ENCODE measurements at regions not wholly inside any gene's neighbourhood (a gene's known extent, or its start where the extent isn't known, plus 50 kb on each side); places are given as distances from the start of the nearest gene placed in this dataset.

DNA sequence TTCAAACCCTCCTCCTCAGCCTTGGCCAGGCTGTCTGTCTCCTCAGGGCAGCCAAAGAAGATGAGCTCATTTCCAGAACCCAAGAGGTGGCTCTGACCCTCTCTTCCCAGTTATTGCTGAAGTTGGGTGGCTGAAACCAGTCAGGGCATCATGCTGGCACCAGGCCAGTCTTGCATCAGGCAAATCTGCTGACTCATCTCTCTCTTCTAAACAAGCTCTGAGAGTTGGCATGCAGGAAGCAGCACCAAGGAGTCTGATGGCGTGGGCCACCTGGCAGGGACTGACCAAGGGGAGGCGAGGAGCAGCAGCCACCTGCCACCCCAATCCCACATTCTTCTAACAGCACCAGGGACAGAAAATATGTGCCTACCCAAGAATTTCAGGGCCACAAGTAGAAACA lies 104.8 kb upstream of the ATP1A1 start (continued):
- TF ChIP-seq POLR3A (IDR thresholded peaks at IDR 0.05; ENCODE audit: borderline replicate concordance, extremely low read depth, insufficient read depth, insufficient read length) (no peak), BACH1 (tag; IDR thresholded peaks at IDR 0.05) (peak; percentile 85), POLR2A (conservative IDR thresholded peaks at IDR 0.05) (no peak), MLLT1 (IDR thresholded peaks at IDR 0.05) (no peak)
- TF ChIP-seq, protein P1, sequence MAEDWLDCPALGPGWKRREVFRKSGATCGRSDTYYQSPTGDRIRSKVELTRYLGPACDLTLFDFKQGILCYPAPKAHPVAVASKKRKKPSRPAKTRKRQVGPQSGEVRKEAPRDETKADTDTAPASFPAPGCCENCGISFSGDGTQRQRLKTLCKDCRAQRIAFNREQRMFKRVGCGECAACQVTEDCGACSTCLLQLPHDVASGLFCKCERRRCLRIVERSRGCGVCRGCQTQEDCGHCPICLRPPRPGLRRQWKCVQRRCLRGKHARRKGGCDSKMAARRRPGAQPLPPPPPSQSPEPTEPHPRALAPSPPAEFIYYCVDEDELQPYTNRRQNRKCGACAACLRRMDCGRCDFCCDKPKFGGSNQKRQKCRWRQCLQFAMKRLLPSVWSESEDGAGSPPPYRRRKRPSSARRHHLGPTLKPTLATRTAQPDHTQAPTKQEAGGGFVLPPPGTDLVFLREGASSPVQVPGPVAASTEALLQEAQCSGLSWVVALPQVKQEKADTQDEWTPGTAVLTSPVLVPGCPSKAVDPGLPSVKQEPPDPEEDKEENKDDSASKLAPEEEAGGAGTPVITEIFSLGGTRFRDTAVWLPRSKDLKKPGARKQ (CRISPR knock-in tag; IDR thresholded peaks at IDR 0.05) = no peak

DNA sequence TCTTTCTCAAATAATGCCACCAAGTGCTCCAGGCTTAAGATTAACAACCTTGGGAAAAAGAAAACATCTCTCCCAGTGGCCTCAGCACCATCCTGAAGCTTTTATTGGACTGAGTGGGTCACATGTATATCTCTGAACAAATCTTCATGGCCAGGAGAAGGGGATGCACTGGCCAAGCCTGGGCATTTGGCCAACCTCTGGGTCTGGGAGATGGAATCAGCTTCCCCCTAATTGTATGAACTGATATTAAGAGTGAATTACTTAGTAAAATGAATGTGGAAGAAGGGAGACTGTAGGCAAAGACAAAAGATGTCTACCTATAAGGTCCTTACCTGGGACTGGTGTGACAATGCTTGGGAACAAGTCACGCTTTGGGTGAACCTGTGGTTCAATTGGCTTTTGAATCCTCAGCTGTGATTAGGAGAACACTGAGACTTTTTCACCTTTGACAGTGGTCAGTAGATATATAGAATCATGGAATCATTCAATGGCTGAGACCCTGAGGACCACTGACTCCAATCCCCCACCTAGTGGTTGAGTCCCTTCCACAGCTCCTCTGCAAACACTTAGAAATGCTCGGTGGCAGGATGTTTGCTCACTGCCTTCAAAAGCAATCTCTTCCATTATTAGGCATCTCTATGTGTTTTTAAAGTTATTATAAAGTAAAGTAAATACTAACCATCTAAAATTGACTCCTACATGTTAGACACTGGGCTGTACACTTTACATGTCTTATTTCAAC lies 102.6 kb upstream of the ATP1A1 start:
- no peak for DNase-seq (ENCODE audit: extremely low read depth in 1 of 4, low spot score in 3 of 4)
- BruUV-seq (replicated peaks) = no TSS peak
- no peak for ATAC-seq
- Histone ChIP-seq H3K79me2 (ENCODE audit: control insufficient read depth, insufficient read depth, low read length) (no peaks in the 10 kb centered on the region), H3K9me3 (replicated peaks; ENCODE audit: control insufficient read depth, insufficient read depth, low read depth, low read length) (no peaks in the 10 kb centered on the region), H3K36me3 (ENCODE audit: control insufficient read depth, insufficient read depth, low read length) (no peaks in the 10 kb centered on the region), H4K20me1 (replicated peaks; ENCODE audit: control insufficient read depth, insufficient read depth, low read length) (no peaks in the 10 kb centered on the region), H3K9ac (ENCODE audit: insufficient read depth in 1 of 2, low read depth in 2 of 2, low read length in 2 of 2) (no peak overlapping the region), H3K4me2 (ENCODE audit: insufficient read depth, low read length) (no peak overlapping the region), H3K4me1 (replicated peaks in 1 of 2; ENCODE audit: control insufficient read depth in 2 of 2, insufficient read depth in 2 of 2, low read length in 2 of 2) (no peaks in the 10 kb centered on the region; a peak in 1 of 5 replicates), H3K4me3 (no peak overlapping the region), H3K27me3 (ENCODE audit: control insufficient read depth in 2 of 2, insufficient read depth in 2 of 2, low read length in 2 of 2) (peaks cover 6 to 30% of the 10 kb centered on the region in 2 experiments; a peak in 3 of 5 replicates), H2AFZ (ENCODE audit: low read depth, low read length) (no peak overlapping the region), H3K9me1 (ENCODE audit: control insufficient read depth, insufficient read depth, low read length) (no peaks in the 10 kb centered on the region), H3K27ac (ENCODE audit: extremely low read depth, low read depth, low read length) (no peak overlapping the region)
- ChIA-PET CTCF (ENCODE audit: low intra/inter-chr PET ratio) (no interaction called here), POLR2A (interaction anchor here (0.6 to 1.1 kb wide), 5 partner anchors 10 to 907 kb away, joined by 3 to 4 read pairs (median 3); no protein-coding TSS in a partner anchor)
- intact Hi-C loops (cut with micrococcal nuclease) (no loop called here), in situ Hi-C loops (cut with MboI) (no loop called here)
- FAIRE-seq = no peak
- 0% methylated on average over 2 of the region's 2 CpGs for WGBS (ENCODE audit: insufficient coverage, low coverage, missing lambda C conversion rate)
- TF ChIP-seq ZNF589 (CRISPR knock-in tag; IDR thresholded peaks at IDR 0.05; ENCODE audit: low read depth) (no peak), ZNF77 (CRISPR knock-in tag; IDR thresholded peaks at IDR 0.05) (no peak), ZFP30 (CRISPR knock-in tag; IDR thresholded peaks at IDR 0.05; ENCODE audit: borderline replicate concordance) (no peak), CTCFL (IDR thresholded peaks at IDR 0.05; ENCODE audit: borderline replicate concordance, insufficient read depth, low read depth, low read length, poor library complexity, severe bottlenecking) (no peak), XRCC3 (IDR thresholded peaks at IDR 0.05) (no peak), FOXP1 (CRISPR knock-in tag; IDR thresholded peaks at IDR 0.05) (no peak), NR3C1 (CRISPR knock-in tag; IDR thresholded peaks at IDR 0.05) (no peak), MBD2 (IDR thresholded peaks at IDR 0.05; ENCODE audit: borderline replicate concordance, low read depth) (no peak), ZNF778 (CRISPR knock-in tag; IDR thresholded peaks at IDR 0.05) (no peak)

All from K562 (cell line).